NCI-H526 (cell line): ENCODE measurements at regions not wholly inside any gene's neighbourhood (a gene's known extent, or its start where the extent isn't known, plus 50 kb on each side); places are given as distances from the start of the nearest gene placed in this dataset.
"Not testable (repeated sequence)": the region's sequence is repeated elsewhere in the genome, so short reads cannot be mapped to it uniquely, and the experiment has no call there.

Experiments used
- DNase-seq, 2 experiments: peaks; one replicate each; lab custom pipeline; 2025; lab: John Stamatoyannopoulos, UW

GRCh38 chr13:79913141-79913827 lies 427.6 kb downstream of the SPRY2 start:
- no peak for DNase-seq

GRCh38 chr13:79912403-79912802 lies 428.5 kb downstream of the SPRY2 start:
- DNase-seq, result no peak

GRCh38 chr13:79910875-79911540 lies 429.9 kb downstream of the SPRY2 start:
- DNase-seq, result no peak

GRCh38 chr13:79909644-79910043 lies 428.7 kb downstream of the NDFIP2 start:
- no peak for DNase-seq

GRCh38 chr13:79908381-79908780 lies 427.4 kb downstream of the NDFIP2 start:
- DNase-seq, result no peak

- no peak for DNase-seq
These were observed 426.6 kb downstream of the NDFIP2 start for GRCh38 chr13:79907527-79907926.

GRCh38 chr13:79906345-79906744 lies 425.4 kb downstream of the NDFIP2 start:
- DNase-seq, result no peak

GRCh38 chr13:79905018-79905417 lies 424.1 kb downstream of the NDFIP2 start:
- DNase-seq, result no peak

GRCh38 chr13:79904581-79904980 lies 423.6 kb downstream of the NDFIP2 start:
- no peak for DNase-seq

GRCh38 chr13:79901336-79901735 lies 420.4 kb downstream of the NDFIP2 start:
- peak in 1 of 2 experiments; percentile 25 for DNase-seq

- DNase-seq, result no peak
These were observed 419.4 kb downstream of the NDFIP2 start for GRCh38 chr13:79900356-79900755.

- no peak for DNase-seq
These were observed 418.0 kb downstream of the NDFIP2 start for GRCh38 chr13:79898996-79899395.

GRCh38 chr13:79898202-79898826 lies 417.4 kb downstream of the NDFIP2 start:
- DNase-seq, result no peak

- DNase-seq, result no peak
These were observed 415.9 kb downstream of the NDFIP2 start for GRCh38 chr13:79896851-79897250.

GRCh38 chr13:79895416-79895815 lies 414.5 kb downstream of the NDFIP2 start:
- DNase-seq, result no peak

- DNase-seq, result not testable (repeated sequence)
These were observed 406.3 kb downstream of the NDFIP2 start for GRCh38 chr13:79887278-79887677.

GRCh38 chr13:79886601-79887000 lies 405.6 kb downstream of the NDFIP2 start:
- no peak for DNase-seq

GRCh38 chr13:79884890-79885289 lies 403.9 kb downstream of the NDFIP2 start:
- no peak for DNase-seq

GRCh38 chr13:79883216-79883615 lies 402.3 kb downstream of the NDFIP2 start:
- DNase-seq, result no peak

GRCh38 chr13:79880818-79881217 lies 399.9 kb downstream of the NDFIP2 start:
- DNase-seq, result no peak

GRCh38 chr13:79874396-79875360 lies 393.7 kb downstream of the NDFIP2 start:
- no peak for DNase-seq

GRCh38 chr13:79871594-79871993 lies 390.6 kb downstream of the NDFIP2 start:
- DNase-seq, result no peak
